ENCODE measurements at regions not wholly inside any gene's neighbourhood (a gene's known extent, or its start where the extent isn't known, plus 50 kb on each side); places are given as distances from the start of the nearest gene placed in this dataset.

- DNase-seq (ENCODE audit: low read depth in 1 of 2, low spot score in 1 of 2): no peak
- no peak overlapping the region for H3K4me3 ChIP-seq
- no peak for FAIRE-seq
- H3K27ac ChIP-seq: no peak overlapping the region
- H3K4me2 ChIP-seq: no peak overlapping the region
- 68% methylated on average over 1 of the region's 1 CpG for WGBS (ENCODE audit: missing lambda C conversion rate)
- ChIA-PET POLR2A (no interaction called here), CTCF (no interaction called here)
- no peak for ATAC-seq
- H3K4me1 ChIP-seq: no peaks in the 10 kb centered on the region
- no peaks in the 10 kb centered on the region for H3K9me3 ChIP-seq
- TF ChIP-seq RCOR1 (IDR thresholded peaks at IDR 0.05; ENCODE audit: low read depth, low read length) (no peak), CTCF (IDR thresholded peaks at IDR 0.05) (no peak), RARB (CRISPR knock-in tag; IDR thresholded peaks at IDR 0.05) (no peak), BCL3 (IDR thresholded peaks at IDR 0.05) (no peak), CBX8 (IDR thresholded peaks at IDR 0.05) (no peak)
Observed at GRCh38 chr9:82254646-82255367, 266.2 kb downstream of the SPATA31D1 start.

- WGBS (ENCODE audit: missing lambda C conversion rate): 57% methylated on average over 10 of the region's 10 CpGs
- H3K4me2 ChIP-seq: no peak overlapping the region
- no peak overlapping the region for H3K4me3 ChIP-seq
- DNase-seq (ENCODE audit: low read depth in 1 of 2, low spot score in 1 of 2) (no peak), FAIRE-seq (no peak), ATAC-seq (no peak)
- no peaks in the 10 kb centered on the region for H3K4me1 ChIP-seq
- no peaks in the 10 kb centered on the region for H3K9me3 ChIP-seq
- ChIA-PET POLR2A (no interaction called here), CTCF (no interaction called here)
- TF ChIP-seq TFCP2L1 (CRISPR knock-in tag; IDR thresholded peaks at IDR 0.05): no peak
- no peak for TF ChIP-seq REST (IDR thresholded peaks at IDR 0.05)
- no peak for TF ChIP-seq NFE2L2 (conservative IDR thresholded peaks at IDR 0.05; ENCODE audit: low read length)
- TF ChIP-seq FOSL2 (IDR thresholded peaks at IDR 0.05): no peak
- TF ChIP-seq FOSL2 (CRISPR knock-in tag; IDR thresholded peaks at IDR 0.05): no peak
- no peak for TF ChIP-seq NR3C1 (IDR thresholded peaks at IDR 0.05)
- no peak for TF ChIP-seq GATA3 (IDR thresholded peaks at IDR 0.05; ENCODE audit: borderline replicate concordance)
- no peak for TF ChIP-seq CHD2 (IDR thresholded peaks at IDR 0.05; ENCODE audit: low read length, partially characterized antibody)
- no peak for TF ChIP-seq HMGXB4 (CRISPR knock-in tag; IDR thresholded peaks at IDR 0.05; ENCODE audit: borderline replicate concordance)
- TF ChIP-seq HEYL (CRISPR knock-in tag; IDR thresholded peaks at IDR 0.05): no peak
- TF ChIP-seq CBX8 (IDR thresholded peaks at IDR 0.05): no peak
- no peak for TF ChIP-seq BCL3 (IDR thresholded peaks at IDR 0.05)
- TF ChIP-seq JUN (IDR thresholded peaks at IDR 0.05): no peak
- no peak overlapping the region for H3K27ac ChIP-seq
Observed at GRCh38 chr9:82255481-82256176, 267.1 kb downstream of the SPATA31D1 start.

Measured in A549 (cell line).